ENCODE measurements at regions not wholly inside any gene's neighbourhood (a gene's known extent, or its start where the extent isn't known, plus 50 kb on each side); places are given as distances from the start of the nearest gene placed in this dataset.

DNA sequence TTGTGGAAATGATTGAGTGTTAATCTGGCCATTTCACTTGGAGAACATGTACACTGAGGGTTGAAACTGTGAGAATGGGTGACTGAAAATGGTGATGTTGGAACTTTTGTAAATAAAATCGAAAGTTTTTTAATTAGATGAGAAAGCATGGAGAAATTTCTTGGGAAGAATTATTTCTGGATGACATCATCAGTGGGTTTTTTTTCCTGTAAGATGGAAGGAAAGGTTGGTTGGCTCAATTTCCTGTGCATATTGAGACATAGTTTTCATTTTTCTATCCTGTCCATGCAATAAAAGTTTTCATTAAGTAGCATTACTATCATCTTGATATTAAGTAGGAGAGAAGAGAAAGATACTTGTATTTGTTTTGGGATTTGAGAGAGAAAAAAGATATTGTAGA lies 120.6 kb upstream of the HTR2A start:
- TF ChIP-seq, protein P1, sequence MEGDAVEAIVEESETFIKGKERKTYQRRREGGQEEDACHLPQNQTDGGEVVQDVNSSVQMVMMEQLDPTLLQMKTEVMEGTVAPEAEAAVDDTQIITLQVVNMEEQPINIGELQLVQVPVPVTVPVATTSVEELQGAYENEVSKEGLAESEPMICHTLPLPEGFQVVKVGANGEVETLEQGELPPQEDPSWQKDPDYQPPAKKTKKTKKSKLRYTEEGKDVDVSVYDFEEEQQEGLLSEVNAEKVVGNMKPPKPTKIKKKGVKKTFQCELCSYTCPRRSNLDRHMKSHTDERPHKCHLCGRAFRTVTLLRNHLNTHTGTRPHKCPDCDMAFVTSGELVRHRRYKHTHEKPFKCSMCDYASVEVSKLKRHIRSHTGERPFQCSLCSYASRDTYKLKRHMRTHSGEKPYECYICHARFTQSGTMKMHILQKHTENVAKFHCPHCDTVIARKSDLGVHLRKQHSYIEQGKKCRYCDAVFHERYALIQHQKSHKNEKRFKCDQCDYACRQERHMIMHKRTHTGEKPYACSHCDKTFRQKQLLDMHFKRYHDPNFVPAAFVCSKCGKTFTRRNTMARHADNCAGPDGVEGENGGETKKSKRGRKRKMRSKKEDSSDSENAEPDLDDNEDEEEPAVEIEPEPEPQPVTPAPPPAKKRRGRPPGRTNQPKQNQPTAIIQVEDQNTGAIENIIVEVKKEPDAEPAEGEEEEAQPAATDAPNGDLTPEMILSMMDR (optimal IDR thresholded peaks at IDR 0.05 in 1 of 3, IDR thresholded peaks at IDR 0.05 in 1 of 3, conservative IDR thresholded peaks at IDR 0.05 in 1 of 3; ENCODE audit: extremely low read depth in 1 of 3, insufficient read depth in 2 of 3, low read length in 3 of 3) = no peak
- TF ChIP-seq EZH2 (IDR thresholded peaks at IDR 0.05; ENCODE audit: low read length) = no peak
